ENCODE measurements at regions not wholly inside any gene's neighbourhood (a gene's known extent, or its start where the extent isn't known, plus 50 kb on each side); places are given as distances from the start of the nearest gene placed in this dataset.
"Not testable (repeated sequence)": the region's sequence is repeated elsewhere in the genome, so short reads cannot be mapped to it uniquely, and the experiment has no call there.

GRCh38 chr14:106373653-106374110 lies 847.3 kb downstream of the TMEM121 start:
- WGBS, 2 experiments (ENCODE audit: insufficient coverage in 2 of 2), result 76 to 84% methylated on average over 7 of the region's 13 CpGs
- H3K4me3 ChIP-seq (ENCODE audit: extremely low read depth, insufficient read depth, low read length, poor library complexity, severe bottlenecking); H3K36me3 ChIP-seq (ENCODE audit: control insufficient read depth, insufficient read depth, low read length); H3K4me1 ChIP-seq (ENCODE audit: control insufficient read depth, insufficient read depth, low read length, poor library complexity, severe bottlenecking); H3K27ac ChIP-seq (ENCODE audit: low read depth, low read length, severe bottlenecking): not testable (repeated sequence)
- peaks cover 74% of the 10 kb centered on the region for H3K9me3 ChIP-seq (ENCODE audit: control insufficient read depth, low read length)

- Histone ChIP-seq H3K4me3 (ENCODE audit: extremely low read depth, insufficient read depth, low read length, poor library complexity, severe bottlenecking) (no peak overlapping the region), H3K9me3 (ENCODE audit: control insufficient read depth, low read length) (peaks cover 61% of the 10 kb centered on the region)
Measured at GRCh38 chr14:106377432-106377831, 851.0 kb downstream of the TMEM121 start.

GRCh38 chr14:106378191-106378590 lies 851.8 kb downstream of the TMEM121 start:
- Histone ChIP-seq H3K9me3 (ENCODE audit: control insufficient read depth, low read length) (peaks cover 59% of the 10 kb centered on the region), H3K27ac (ENCODE audit: low read depth, low read length, severe bottlenecking) (no peak overlapping the region), H3K4me3 (ENCODE audit: extremely low read depth, insufficient read depth, low read length, poor library complexity, severe bottlenecking) (no peak overlapping the region), H3K36me3 (ENCODE audit: control insufficient read depth, insufficient read depth, low read length) (no peaks in the 10 kb centered on the region), H3K4me1 (ENCODE audit: control insufficient read depth, insufficient read depth, low read length, poor library complexity, severe bottlenecking) (no peaks in the 10 kb centered on the region)
- no CpG with 5 or more reads among the region's 3 CpGs for WGBS, 2 experiments (ENCODE audit: insufficient coverage in 2 of 2)

More at GRCh38 chr14:106377432-106377831, 851.0 kb downstream of the TMEM121 start:
- Histone ChIP-seq H3K4me1 (ENCODE audit: control insufficient read depth, insufficient read depth, low read length, poor library complexity, severe bottlenecking) (no peaks in the 10 kb centered on the region), H3K27ac (ENCODE audit: low read depth, low read length, severe bottlenecking) (no peak overlapping the region), H3K36me3 (ENCODE audit: control insufficient read depth, insufficient read depth, low read length) (no peaks in the 10 kb centered on the region)
- no CpG with 5 or more reads among the region's 1 CpG for WGBS, 2 experiments (ENCODE audit: insufficient coverage in 2 of 2)

GRCh38 chr14:106380740-106381139 lies 854.4 kb downstream of the TMEM121 start:
- no peak overlapping the region for H3K27ac ChIP-seq (ENCODE audit: low read depth, low read length, severe bottlenecking)
- H3K9me3 ChIP-seq (ENCODE audit: control insufficient read depth, low read length), result peaks cover 48% of the 10 kb centered on the region
- H3K36me3 ChIP-seq (ENCODE audit: control insufficient read depth, insufficient read depth, low read length), result no peaks in the 10 kb centered on the region
- H3K4me1 ChIP-seq (ENCODE audit: control insufficient read depth, insufficient read depth, low read length, poor library complexity, severe bottlenecking), result no peaks in the 10 kb centered on the region
- no peak overlapping the region for H3K4me3 ChIP-seq (ENCODE audit: extremely low read depth, insufficient read depth, low read length, poor library complexity, severe bottlenecking)
- no CpG with 5 or more reads among the region's 2 CpGs for WGBS, 2 experiments (ENCODE audit: insufficient coverage in 2 of 2)

GRCh38 chr14:106389186-106389585 lies 862.8 kb downstream of the TMEM121 start:
- not testable (repeated sequence) for H3K27ac ChIP-seq (ENCODE audit: low read depth, low read length, severe bottlenecking); H3K4me3 ChIP-seq (ENCODE audit: extremely low read depth, insufficient read depth, low read length, poor library complexity, severe bottlenecking); H3K36me3 ChIP-seq (ENCODE audit: control insufficient read depth, insufficient read depth, low read length); H3K4me1 ChIP-seq (ENCODE audit: control insufficient read depth, insufficient read depth, low read length, poor library complexity, severe bottlenecking)
- 80 to 86% methylated on average over 2 to 5 of the region's 9 CpGs for whole genome bisulfite sequencing, 2 experiments (ENCODE audit: insufficient coverage in 2 of 2)
- peaks cover 53% of the 10 kb centered on the region for H3K9me3 ChIP-seq (ENCODE audit: control insufficient read depth, low read length)

- no peaks in the 10 kb centered on the region for H3K36me3 ChIP-seq (ENCODE audit: control insufficient read depth, insufficient read depth, low read length)
- no peaks in the 10 kb centered on the region for H3K4me1 ChIP-seq (ENCODE audit: control insufficient read depth, insufficient read depth, low read length, poor library complexity, severe bottlenecking)
- WGBS, 2 experiments (ENCODE audit: insufficient coverage in 2 of 2), result 86 to 93% methylated on average over 3 to 6 of the region's 6 CpGs
- H3K4me3 ChIP-seq (ENCODE audit: extremely low read depth, insufficient read depth, low read length, poor library complexity, severe bottlenecking), result no peak overlapping the region
- no peak overlapping the region for H3K27ac ChIP-seq (ENCODE audit: low read depth, low read length, severe bottlenecking)
- peaks cover 56% of the 10 kb centered on the region for H3K9me3 ChIP-seq (ENCODE audit: control insufficient read depth, low read length)
Measured at GRCh38 chr14:106390401-106390800, 864.0 kb downstream of the TMEM121 start.

GRCh38 chr14:106390947-106391346 lies 864.6 kb downstream of the TMEM121 start:
- Histone ChIP-seq H3K27ac (ENCODE audit: low read depth, low read length, severe bottlenecking) (no peak overlapping the region), H3K4me3 (ENCODE audit: extremely low read depth, insufficient read depth, low read length, poor library complexity, severe bottlenecking) (no peak overlapping the region), H3K36me3 (ENCODE audit: control insufficient read depth, insufficient read depth, low read length) (no peaks in the 10 kb centered on the region), H3K4me1 (ENCODE audit: control insufficient read depth, insufficient read depth, low read length, poor library complexity, severe bottlenecking) (no peaks in the 10 kb centered on the region), H3K9me3 (ENCODE audit: control insufficient read depth, low read length) (peaks cover 60% of the 10 kb centered on the region)
- 56 to 70% methylated on average over 3 to 5 of the region's 6 CpGs for WGBS, 2 experiments (ENCODE audit: insufficient coverage in 2 of 2)

- 29% methylated on average over 1 of the region's 2 CpGs; no CpG with 5 or more reads in 1 of the 2 experiments for WGBS, 2 experiments (ENCODE audit: insufficient coverage in 2 of 2)
- H3K4me3 ChIP-seq (ENCODE audit: extremely low read depth, insufficient read depth, low read length, poor library complexity, severe bottlenecking), result no peak overlapping the region
- H3K27ac ChIP-seq (ENCODE audit: low read depth, low read length, severe bottlenecking), result no peak overlapping the region
Measured at GRCh38 chr14:106393742-106394141, 867.4 kb downstream of the TMEM121 start.

GRCh38 chr14:106395456-106396050 lies 869.2 kb downstream of the TMEM121 start:
- Histone ChIP-seq H3K9me3 (ENCODE audit: control insufficient read depth, low read length) (peaks cover 60% of the 10 kb centered on the region), H3K4me1 (ENCODE audit: control insufficient read depth, insufficient read depth, low read length, poor library complexity, severe bottlenecking) (no peaks in the 10 kb centered on the region), H3K27ac (ENCODE audit: low read depth, low read length, severe bottlenecking) (no peak overlapping the region), H3K36me3 (ENCODE audit: control insufficient read depth, insufficient read depth, low read length) (no peaks in the 10 kb centered on the region), H3K4me3 (ENCODE audit: extremely low read depth, insufficient read depth, low read length, poor library complexity, severe bottlenecking) (no peak overlapping the region)
- WGBS, 2 experiments (ENCODE audit: insufficient coverage in 2 of 2), result 47 to 68% methylated on average over 3 to 4 of the region's 5 CpGs

More at GRCh38 chr14:106393742-106394141, 867.4 kb downstream of the TMEM121 start:
- H3K36me3 ChIP-seq (ENCODE audit: control insufficient read depth, insufficient read depth, low read length), result no peaks in the 10 kb centered on the region
- peaks cover 73% of the 10 kb centered on the region for H3K9me3 ChIP-seq (ENCODE audit: control insufficient read depth, low read length)
- H3K4me1 ChIP-seq (ENCODE audit: control insufficient read depth, insufficient read depth, low read length, poor library complexity, severe bottlenecking), result no peaks in the 10 kb centered on the region

GRCh38 chr14:106396999-106397398 lies 870.6 kb downstream of the TMEM121 start:
- Histone ChIP-seq H3K36me3 (ENCODE audit: control insufficient read depth, insufficient read depth, low read length) (no peaks in the 10 kb centered on the region), H3K4me1 (ENCODE audit: control insufficient read depth, insufficient read depth, low read length, poor library complexity, severe bottlenecking) (no peaks in the 10 kb centered on the region), H3K4me3 (ENCODE audit: extremely low read depth, insufficient read depth, low read length, poor library complexity, severe bottlenecking) (no peak overlapping the region), H3K9me3 (ENCODE audit: control insufficient read depth, low read length) (peaks cover 45% of the 10 kb centered on the region), H3K27ac (ENCODE audit: low read depth, low read length, severe bottlenecking) (no peak overlapping the region)
- 60% methylated on average over 2 of the region's 4 CpGs; no CpG with 5 or more reads in 1 of the 2 experiments for WGBS, 2 experiments (ENCODE audit: insufficient coverage in 2 of 2)

GRCh38 chr14:106398931-106399331 lies 872.5 kb downstream of the TMEM121 start:
- H3K4me1 ChIP-seq (ENCODE audit: control insufficient read depth, insufficient read depth, low read length, poor library complexity, severe bottlenecking); H3K4me3 ChIP-seq (ENCODE audit: extremely low read depth, insufficient read depth, low read length, poor library complexity, severe bottlenecking); H3K27ac ChIP-seq (ENCODE audit: low read depth, low read length, severe bottlenecking); H3K36me3 ChIP-seq (ENCODE audit: control insufficient read depth, insufficient read depth, low read length): not testable (repeated sequence)
- peaks cover 30% of the 10 kb centered on the region for H3K9me3 ChIP-seq (ENCODE audit: control insufficient read depth, low read length)
- WGBS, 2 experiments (ENCODE audit: insufficient coverage in 2 of 2), result 94 to 96% methylated on average over 21 of the region's 42 CpGs
